ENCODE measurements at regions not wholly inside any gene's neighbourhood (a gene's known extent, or its start where the extent isn't known, plus 50 kb on each side); places are given as distances from the start of the nearest gene placed in this dataset.

GRCh38 chr1:79293611-79294010 is 287.1 kb upstream of the ADGRL4 start (continued):
- TF ChIP-seq ZHX2 (IDR thresholded peaks at IDR 0.05; ENCODE audit: low read depth) (no peak), ZHX2 (CRISPR knock-in tag; IDR thresholded peaks at IDR 0.05; ENCODE audit: borderline replicate concordance) (no peak)

GRCh38 chr1:79290927-79291474 is 284.5 kb upstream of the ADGRL4 start:
- H3K79me2 ChIP-seq (ENCODE audit: insufficient read depth, low read length): no peaks in the 10 kb centered on the region
- TF ChIP-seq SRSF1 (optimal IDR thresholded peaks at IDR 0.05; ENCODE audit: low read depth, low read length) (no peak), ZFX (CRISPR knock-in tag; IDR thresholded peaks at IDR 0.05; ENCODE audit: low read depth) (no peak), ZNF234 (CRISPR knock-in tag; conservative IDR thresholded peaks at IDR 0.05) (no peak), ZNF292 (CRISPR knock-in tag; IDR thresholded peaks at IDR 0.05; ENCODE audit: borderline replicate concordance, low read depth) (no peak)
- H3K4me3 ChIP-seq (replicated peaks in 1 of 3; ENCODE audit: insufficient read depth in 1 of 3, low read depth in 2 of 3, low read length in 3 of 3): no peak overlapping the region
- DNase-seq (ENCODE audit: low spot score) (no peak), ATAC-seq (no peak), FAIRE-seq (no peak)
- no peaks in the 10 kb centered on the region for H3K4me1 ChIP-seq (ENCODE audit: insufficient read depth, low read length)
- no peak overlapping the region for H3K4me2 ChIP-seq (ENCODE audit: low read depth, low read length)
- CTCF ChIA-PET (ENCODE audit: low intra/inter-chr PET ratio, low total read pairs): no interaction called here
- H2AFZ ChIP-seq (ENCODE audit: low read length): no peak overlapping the region
- intact Hi-C loops (cut with micrococcal nuclease; ENCODE audit: unreplicated experiment): no loop called here
- POLR2A ChIA-PET: no interaction called here
- no peaks in the 10 kb centered on the region for H4K20me1 ChIP-seq (ENCODE audit: insufficient read depth, low read length)
- BruUV-seq (replicated peaks): no TSS peak
- H3K36me3 ChIP-seq (replicated peaks in 1 of 2; ENCODE audit: control insufficient read depth in 1 of 2, insufficient read depth in 2 of 2, low read length in 2 of 2): no peaks in the 10 kb centered on the region
- no peaks in the 10 kb centered on the region for H3K27me3 ChIP-seq (ENCODE audit: control insufficient read depth in 1 of 2, insufficient read depth in 2 of 2, low read length in 2 of 2)
- in situ Hi-C loops (cut with HindIII; ENCODE audit: extremely low pct_ligation_motif_present, low pct_unique_long_range_greater_than_20kb): no loop called here
- 18% methylated on average over 7 of the region's 7 CpGs for WGBS (ENCODE audit: low lambda C conversion rate)
- H3K27ac ChIP-seq (ENCODE audit: extremely low read length, insufficient read depth, low read length): no peak overlapping the region
- H3K9me3 ChIP-seq (ENCODE audit: low read length): peaks cover 77% of the 10 kb centered on the region
- no peak overlapping the region for H3K9ac ChIP-seq (ENCODE audit: insufficient read depth, low read depth, low read length)

Measured in HepG2 (cell line).